ENCODE measurements at regions not wholly inside any gene's neighbourhood (a gene's known extent, or its start where the extent isn't known, plus 50 kb on each side); places are given as distances from the start of the nearest gene placed in this dataset.

DNA sequence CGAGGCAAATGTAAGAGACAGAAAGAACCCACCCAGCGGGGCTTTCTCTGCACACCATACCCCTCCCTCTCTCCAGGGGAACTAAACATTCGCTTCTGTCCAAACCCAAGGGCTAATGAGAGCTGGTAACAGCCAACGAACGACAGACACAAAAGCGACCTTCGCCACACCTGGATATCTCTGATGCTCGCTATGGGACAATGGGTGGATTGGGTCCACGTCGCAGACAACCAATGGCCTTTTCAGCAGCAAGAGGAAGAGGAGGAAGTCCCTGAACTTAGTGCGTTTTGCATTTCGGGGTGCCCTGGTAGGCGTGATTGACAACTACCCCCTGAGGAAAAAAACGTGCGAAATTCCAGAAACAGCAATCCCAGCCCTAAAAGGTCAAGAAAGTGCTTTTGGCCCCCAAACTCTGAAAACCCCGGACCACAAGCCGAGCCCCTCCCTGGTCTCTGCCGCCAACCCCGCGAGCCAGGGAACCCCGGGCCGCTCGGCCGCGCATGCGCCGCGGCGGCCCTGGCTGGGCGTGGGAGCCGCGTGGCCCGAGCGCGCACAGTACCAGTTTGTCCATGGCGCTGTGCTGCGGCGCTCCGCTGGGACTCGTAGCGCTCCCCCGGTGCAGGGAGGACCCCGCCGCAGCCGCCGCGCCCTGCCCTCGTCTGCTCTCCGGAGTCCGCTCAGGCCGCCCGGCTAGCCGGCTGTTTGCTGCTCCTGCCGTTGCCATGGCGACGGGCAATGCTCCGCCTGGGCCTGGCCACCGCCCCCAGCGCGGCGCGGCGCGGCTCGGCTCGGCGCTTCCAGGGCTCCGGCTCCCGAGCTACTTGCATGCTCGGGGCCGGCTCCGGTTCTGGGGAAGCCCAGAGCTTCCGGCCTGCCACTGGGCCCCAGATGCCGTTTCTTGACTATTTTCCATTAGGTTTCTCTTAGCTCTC is 66.9 kb upstream of the DNAH5 start:
- no peaks in the 10 kb centered on the region for H3K9me3 ChIP-seq
- no peaks in the 10 kb centered on the region for H3K27me3 ChIP-seq
- H3K4me1 ChIP-seq = peaks cover 11 to 24% of the 10 kb centered on the region in 2 donors
- peak overlapping the region in 2 of 3 donors; percentile 2 to 35 for H3K4me3 ChIP-seq (replicated peaks in 1 of 3)
- peak; percentile 92 to 94 for DNase-seq
- 3 to 6% methylated on average over 32 to 57 of the region's 74 CpGs for WGBS, 2 donors
- H3K27ac ChIP-seq = peak overlapping the region; percentile 0 to 73 (median 43)
- intact Hi-C loops (cut with DNase I) = no loop called here
- peak in 1 of 2 donors; percentile 86 for TF ChIP-seq POLR2A (IDR thresholded peaks at IDR 0.05)
- TF ChIP-seq, protein P1, sequence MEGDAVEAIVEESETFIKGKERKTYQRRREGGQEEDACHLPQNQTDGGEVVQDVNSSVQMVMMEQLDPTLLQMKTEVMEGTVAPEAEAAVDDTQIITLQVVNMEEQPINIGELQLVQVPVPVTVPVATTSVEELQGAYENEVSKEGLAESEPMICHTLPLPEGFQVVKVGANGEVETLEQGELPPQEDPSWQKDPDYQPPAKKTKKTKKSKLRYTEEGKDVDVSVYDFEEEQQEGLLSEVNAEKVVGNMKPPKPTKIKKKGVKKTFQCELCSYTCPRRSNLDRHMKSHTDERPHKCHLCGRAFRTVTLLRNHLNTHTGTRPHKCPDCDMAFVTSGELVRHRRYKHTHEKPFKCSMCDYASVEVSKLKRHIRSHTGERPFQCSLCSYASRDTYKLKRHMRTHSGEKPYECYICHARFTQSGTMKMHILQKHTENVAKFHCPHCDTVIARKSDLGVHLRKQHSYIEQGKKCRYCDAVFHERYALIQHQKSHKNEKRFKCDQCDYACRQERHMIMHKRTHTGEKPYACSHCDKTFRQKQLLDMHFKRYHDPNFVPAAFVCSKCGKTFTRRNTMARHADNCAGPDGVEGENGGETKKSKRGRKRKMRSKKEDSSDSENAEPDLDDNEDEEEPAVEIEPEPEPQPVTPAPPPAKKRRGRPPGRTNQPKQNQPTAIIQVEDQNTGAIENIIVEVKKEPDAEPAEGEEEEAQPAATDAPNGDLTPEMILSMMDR (IDR thresholded peaks at IDR 0.05) = no peak
- H3K36me3 ChIP-seq = no peaks in the 10 kb centered on the region

DNA sequence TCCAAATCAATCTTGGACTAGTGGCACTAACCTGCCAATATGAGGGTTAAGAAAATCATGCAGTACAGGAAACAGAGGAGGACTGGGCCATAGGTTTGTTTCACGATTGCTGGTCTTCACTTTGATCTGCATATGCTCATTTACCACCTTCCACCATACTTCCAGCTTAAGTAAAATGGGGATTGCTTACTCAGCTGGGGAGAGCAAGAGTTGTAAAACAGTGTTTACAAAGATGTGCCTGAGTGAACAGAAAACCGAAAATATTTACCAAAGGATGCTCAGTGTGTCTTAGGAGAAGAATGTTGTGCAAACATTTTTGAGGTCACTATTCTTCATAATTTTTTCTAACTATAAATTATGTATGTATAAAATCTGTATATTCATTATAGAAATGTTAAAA is 65.1 kb upstream of the DNAH5 start:
- DNase-seq = no peak
- TF ChIP-seq, protein P1 (IDR thresholded peaks at IDR 0.05) = no peak
- no peak for TF ChIP-seq POLR2A (IDR thresholded peaks at IDR 0.05)
- no peaks in the 10 kb centered on the region for H3K27me3 ChIP-seq

DNA sequence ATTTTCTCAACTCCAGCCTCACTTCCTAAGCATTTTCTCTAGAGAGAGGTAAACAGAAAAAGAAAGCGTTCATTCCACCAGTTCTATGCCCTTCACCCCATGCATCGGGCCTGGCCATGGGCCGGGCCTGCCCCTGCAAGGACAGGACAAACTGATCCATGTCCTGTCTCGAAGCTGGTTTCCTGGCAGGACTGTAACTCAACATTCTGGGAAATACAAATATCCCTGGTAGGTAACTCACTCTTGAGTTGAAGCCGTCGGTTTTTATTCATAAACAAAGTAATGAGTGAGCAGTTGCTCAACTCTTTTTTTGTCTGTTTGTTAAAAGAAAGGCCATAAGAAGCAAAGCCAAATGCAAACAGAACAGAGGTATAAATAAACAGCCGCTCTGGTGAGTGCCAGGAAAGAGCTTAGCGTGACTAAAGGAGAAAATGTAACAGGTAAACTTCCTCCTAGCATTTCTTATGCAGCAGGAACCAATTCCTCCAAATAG is 64.4 kb upstream of the DNAH5 start:
- H3K4me3 ChIP-seq (replicated peaks in 1 of 3) = no peak overlapping the region
- H3K4me1 ChIP-seq = peaks cover 11 to 29% of the 10 kb centered on the region in 2 donors
- no peak for TF ChIP-seq POLR2A (IDR thresholded peaks at IDR 0.05)
- TF ChIP-seq, protein P1 (IDR thresholded peaks at IDR 0.05) = no peak
- H3K36me3 ChIP-seq = no peaks in the 10 kb centered on the region
- H3K9me3 ChIP-seq = no peaks in the 10 kb centered on the region
- intact Hi-C loops (cut with DNase I) = no loop called here
- no peaks in the 10 kb centered on the region for H3K27me3 ChIP-seq
- peak overlapping the region; percentile 52 to 86 (median 63) for H3K27ac ChIP-seq
- peak; percentile 57 to 63 for DNase-seq
- WGBS, 2 donors = 33 to 34% methylated on average over 8 of the region's 8 CpGs

More for the DNA sequence above, 65.1 kb upstream of the DNAH5 start:
- Histone ChIP-seq H3K4me1 (peaks cover 11 to 24% of the 10 kb centered on the region in 2 donors), H3K4me3 (replicated peaks in 1 of 3) (no peak overlapping the region), H3K27ac (peak overlapping the region; percentile 9 to 86 (median 52)), H3K36me3 (no peaks in the 10 kb centered on the region), H3K9me3 (no peaks in the 10 kb centered on the region)
- intact Hi-C loops (cut with DNase I) = no loop called here
- WGBS, 2 donors = 76 to 84% methylated on average over 2 of the region's 2 CpGs

DNA sequence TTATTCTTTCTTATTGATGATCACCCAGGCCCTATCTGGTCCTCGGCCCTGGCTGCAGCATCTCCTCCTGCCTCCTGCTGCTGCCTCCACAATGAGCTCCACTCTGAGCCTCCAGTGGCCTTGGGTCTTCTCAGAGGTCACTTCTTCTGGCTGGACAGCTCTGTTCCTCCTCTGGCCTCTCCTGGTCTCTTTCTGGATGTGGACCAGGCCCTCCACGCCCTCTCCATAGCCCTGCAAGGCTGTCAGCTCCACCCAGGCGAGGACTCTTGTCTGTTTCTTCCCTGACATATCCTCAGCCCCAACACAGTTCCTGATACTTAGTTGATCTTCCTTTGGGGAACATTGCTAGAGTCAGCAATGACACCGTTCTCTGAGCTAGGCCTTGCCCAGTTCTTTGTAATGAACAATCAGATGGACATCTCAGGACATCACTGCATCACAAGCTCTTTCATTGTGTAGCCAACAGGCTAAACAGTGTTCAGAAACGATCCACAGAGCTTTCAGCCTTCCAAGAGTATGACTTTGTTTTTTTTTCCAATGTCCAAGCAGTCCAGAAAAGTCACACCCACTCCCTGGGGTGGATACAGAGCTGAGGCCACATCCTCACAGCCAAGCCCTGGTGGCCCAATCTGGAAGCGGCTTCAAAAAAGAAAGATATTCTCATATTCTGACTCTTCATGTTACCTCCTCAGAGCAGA is 62.5 kb upstream of the DNAH5 start:
- intact Hi-C loops (cut with DNase I) = no loop called here
- H3K27ac ChIP-seq = no peak overlapping the region
- H3K4me1 ChIP-seq = peaks cover 11 to 32% of the 10 kb centered on the region in 2 donors
- TF ChIP-seq POLR2A (IDR thresholded peaks at IDR 0.05) = no peak
- TF ChIP-seq, protein P1 (IDR thresholded peaks at IDR 0.05) = no peak
- WGBS, 2 donors = 72 to 80% methylated on average over 6 of the region's 6 CpGs
- H3K27me3 ChIP-seq = no peaks in the 10 kb centered on the region
- no peak for DNase-seq
- H3K36me3 ChIP-seq = no peaks in the 10 kb centered on the region
- no peak overlapping the region for H3K4me3 ChIP-seq (replicated peaks in 1 of 3)
- no peaks in the 10 kb centered on the region for H3K9me3 ChIP-seq

Measured in thyroid gland (tissue), 4 donors.